Endodermal cell (in vitro differentiated cells): ENCODE measurements at regions not wholly inside any gene's neighbourhood (a gene's known extent, or its start where the extent isn't known, plus 50 kb on each side); places are given as distances from the start of the nearest gene placed in this dataset.

Experiments used
- DNase-seq: peaks from one replicate; pipeline ENCODE4 v3.0.0-alpha.2; 2017
- H3K27ac ChIP-seq: 2 replicates; pipeline ENCODE4 v1.5.1; 2013; ENCODE audit warnings: mild to moderate bottlenecking, low read depth, low read length, moderate library complexity
- H3K27me3 ChIP-seq: 2 replicates; pipeline ENCODE4 v1.6.1; 2013; ENCODE audit warnings: mild to moderate bottlenecking, low read length, moderate library complexity; ENCODE audit not compliant: insufficient read depth, control insufficient read depth, poor library complexity, severe bottlenecking
- H3K36me3 ChIP-seq: 2 replicates; pipeline ENCODE4 v1.7.0; 2013; ENCODE audit warnings: mild to moderate bottlenecking, low read length, moderate library complexity; ENCODE audit not compliant: control insufficient read depth, insufficient read depth
- H3K4me1 ChIP-seq: one replicate; pipeline ENCODE4 v1.7.0; 2013; ENCODE audit warnings: low read length; ENCODE audit not compliant: control insufficient read depth, insufficient read depth
- H3K4me3 ChIP-seq: 2 replicates; pipeline ENCODE4 v1.5.1; 2013; ENCODE audit warnings: mild to moderate bottlenecking, low read length, moderate library complexity
- H3K9ac ChIP-seq: 2 replicates; pipeline ENCODE4 v1.6.1; 2013; ENCODE audit warnings: mild to moderate bottlenecking, low read length, moderate library complexity; ENCODE audit not compliant: poor library complexity, severe bottlenecking; ENCODE audit errors: extremely low read depth
- H3K9me3 ChIP-seq: 2 replicates; pipeline ENCODE4 v1.6.1; 2013; ENCODE audit warnings: mild to moderate bottlenecking, low read length, moderate library complexity; ENCODE audit not compliant: control insufficient read depth
- H3K27ac Mint-ChIP-seq: 2 replicates; pipeline ENCODE4 v1.8.0; 2020; ENCODE audit warnings: mixed read lengths
- H3K27me3 Mint-ChIP-seq: 2 replicates; pipeline ENCODE4 v1.8.0; 2021; ENCODE audit warnings: mild to moderate bottlenecking, mixed read lengths; ENCODE audit not compliant: insufficient read depth
- H3K36me3 Mint-ChIP-seq: 2 replicates; pipeline ENCODE4 v1.8.0; 2020; ENCODE audit warnings: low read depth, mixed read lengths
- H3K4me1 Mint-ChIP-seq: 2 replicates; pipeline ENCODE4 v1.8.0; 2020; ENCODE audit warnings: mixed read lengths
- H3K4me3 Mint-ChIP-seq: 2 replicates; pipeline ENCODE4 v1.8.0; 2020; ENCODE audit warnings: mild to moderate bottlenecking, moderate library complexity, mixed read lengths
- H3K9me3 Mint-ChIP-seq: 2 replicates; pipeline ENCODE4 v1.8.0; 2020; ENCODE audit warnings: mild to moderate bottlenecking, mixed read lengths
- WGBS, 2 experiments: methylation state at CpG; one replicate each; pipeline versions ENCODE4 v1.1.5 to v1.1.7; 2013; ENCODE audit warnings: missing lambda C conversion rate in 2 of 2, mixed read lengths in 1 of 2; ENCODE audit not compliant: insufficient coverage in 1 of 2, insufficient read length in 1 of 2; 5-methylcytosine and 5-hydroxymethylcytosine counted together
- TF ChIP-seq, protein P1 (sequence below): fragments of 200-600 bp; sonication (generic); conservative IDR thresholded peaks from 2 replicates; pipeline ENCODE4 v1.5.0; 2021; ENCODE audit warnings: antibody characterized with exemption, mild to moderate bottlenecking

DNA sequence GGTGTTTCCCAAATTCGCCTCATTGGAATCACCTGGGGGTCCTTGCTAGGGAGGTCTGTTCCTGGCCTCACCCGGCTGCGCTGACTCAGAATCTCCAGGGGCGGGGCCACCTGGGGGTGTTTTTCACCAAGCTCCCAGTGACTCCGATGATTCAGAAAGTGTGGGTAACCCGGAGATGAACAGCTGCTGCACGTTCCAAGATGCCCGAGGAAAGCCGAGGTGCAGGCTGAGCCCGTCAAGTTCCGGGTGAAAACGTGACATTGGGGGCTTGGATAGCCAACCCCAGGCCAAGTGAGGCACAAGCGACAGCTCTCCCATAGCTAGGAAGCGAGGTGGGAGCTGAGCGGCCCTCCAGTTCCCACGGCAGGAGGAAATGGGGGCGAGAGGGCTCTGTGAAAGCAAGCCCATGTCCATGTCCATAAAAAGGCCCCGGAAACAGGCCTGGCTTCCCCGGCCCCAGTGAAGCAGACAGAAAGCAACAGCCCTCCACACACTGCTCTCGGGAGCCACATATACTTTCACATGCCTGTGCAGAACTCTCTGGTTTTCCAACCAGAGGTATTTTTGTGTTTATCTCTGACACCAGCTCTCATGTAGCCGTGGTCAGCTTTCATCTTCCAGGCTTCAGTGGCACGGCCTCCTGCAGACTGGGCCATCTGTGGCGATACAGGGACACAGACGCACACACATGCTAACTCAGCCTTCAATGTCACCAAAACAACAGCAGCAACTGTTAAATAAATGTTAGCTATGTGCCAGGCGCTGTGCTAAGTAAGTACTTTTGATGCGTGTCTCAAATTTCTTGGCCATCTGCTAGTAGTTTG lies 90.7 kb upstream of the CCDC28A start:
- WGBS, 2 experiments = 94 to 95% methylated on average over 15 to 26 of the region's 26 CpGs
- no peak overlapping the region for H3K4me3 Mint-ChIP-seq
- Histone ChIP-seq H3K4me3 (no peak overlapping the region), H3K27me3 (no peaks in the 10 kb centered on the region), H3K9me3 (no peaks in the 10 kb centered on the region), H3K4me1 (no peaks in the 10 kb centered on the region), H3K36me3 (peaks cover 9% of the 10 kb centered on the region), H3K9ac (no peak overlapping the region), H3K27ac (no peak overlapping the region)
- no peaks in the 10 kb centered on the region for H3K9me3 Mint-ChIP-seq
- H3K27me3 Mint-ChIP-seq = no peaks in the 10 kb centered on the region
- H3K36me3 Mint-ChIP-seq = peaks cover 2% of the 10 kb centered on the region
- TF ChIP-seq, protein P1, sequence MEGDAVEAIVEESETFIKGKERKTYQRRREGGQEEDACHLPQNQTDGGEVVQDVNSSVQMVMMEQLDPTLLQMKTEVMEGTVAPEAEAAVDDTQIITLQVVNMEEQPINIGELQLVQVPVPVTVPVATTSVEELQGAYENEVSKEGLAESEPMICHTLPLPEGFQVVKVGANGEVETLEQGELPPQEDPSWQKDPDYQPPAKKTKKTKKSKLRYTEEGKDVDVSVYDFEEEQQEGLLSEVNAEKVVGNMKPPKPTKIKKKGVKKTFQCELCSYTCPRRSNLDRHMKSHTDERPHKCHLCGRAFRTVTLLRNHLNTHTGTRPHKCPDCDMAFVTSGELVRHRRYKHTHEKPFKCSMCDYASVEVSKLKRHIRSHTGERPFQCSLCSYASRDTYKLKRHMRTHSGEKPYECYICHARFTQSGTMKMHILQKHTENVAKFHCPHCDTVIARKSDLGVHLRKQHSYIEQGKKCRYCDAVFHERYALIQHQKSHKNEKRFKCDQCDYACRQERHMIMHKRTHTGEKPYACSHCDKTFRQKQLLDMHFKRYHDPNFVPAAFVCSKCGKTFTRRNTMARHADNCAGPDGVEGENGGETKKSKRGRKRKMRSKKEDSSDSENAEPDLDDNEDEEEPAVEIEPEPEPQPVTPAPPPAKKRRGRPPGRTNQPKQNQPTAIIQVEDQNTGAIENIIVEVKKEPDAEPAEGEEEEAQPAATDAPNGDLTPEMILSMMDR = no peak
- H3K4me1 Mint-ChIP-seq = peaks cover 4% of the 10 kb centered on the region
- peak overlapping the region; percentile 21 for H3K27ac Mint-ChIP-seq
- no peak for DNase-seq

DNA sequence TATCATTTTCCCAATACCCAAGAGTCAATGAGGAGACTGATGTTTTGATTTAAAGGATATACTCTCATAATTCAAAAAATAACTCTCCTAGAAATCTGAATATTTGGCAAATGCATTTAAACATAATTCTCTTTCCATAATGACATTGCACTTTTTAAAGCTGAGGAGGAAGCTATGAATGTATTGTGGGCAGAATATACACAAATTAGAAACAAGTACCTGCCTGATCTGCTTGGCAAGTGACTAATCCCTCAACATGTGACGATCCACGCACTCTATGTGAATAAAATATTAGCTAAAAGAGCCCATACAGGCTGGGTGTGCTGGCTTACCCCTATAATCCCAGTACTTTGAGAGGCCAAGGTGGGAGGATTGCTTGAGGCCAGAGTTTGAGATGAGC lies 88.3 kb upstream of the CCDC28A start:
- Histone ChIP-seq H3K4me3 (no peak overlapping the region), H3K36me3 (peaks cover 13% of the 10 kb centered on the region), H3K4me1 (no peaks in the 10 kb centered on the region), H3K9me3 (no peaks in the 10 kb centered on the region), H3K27ac (no peak overlapping the region), H3K9ac (no peak overlapping the region), H3K27me3 (no peaks in the 10 kb centered on the region)
- 98 to 100% methylated on average over 1 to 2 of the region's 2 CpGs for WGBS, 2 experiments
- Mint-ChIP-seq H3K4me1 (peaks cover 6% of the 10 kb centered on the region), H3K4me3 (no peak overlapping the region), H3K27ac (no peak overlapping the region), H3K36me3 (peaks cover 2% of the 10 kb centered on the region), H3K9me3 (no peaks in the 10 kb centered on the region), H3K27me3 (no peaks in the 10 kb centered on the region)
- TF ChIP-seq, protein P1 = no peak
- no peak for DNase-seq

DNA sequence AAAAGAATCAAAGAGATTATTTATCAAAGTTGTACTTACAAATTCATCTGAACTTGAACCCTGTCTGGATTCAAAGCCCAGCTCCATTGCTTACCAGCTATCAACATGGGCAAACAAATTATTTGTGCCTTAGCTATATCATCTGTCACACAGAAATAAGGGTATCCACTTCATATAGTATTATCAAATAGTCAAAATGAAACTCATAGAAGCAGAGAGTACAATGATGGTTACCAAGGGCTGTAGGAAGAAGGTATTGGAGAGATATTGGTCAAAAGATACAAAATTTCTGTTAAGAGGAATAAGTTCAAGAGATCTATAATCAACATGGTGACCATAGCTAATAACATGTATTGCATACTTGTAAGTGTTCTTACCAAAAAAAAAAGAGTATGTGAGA lies 87.8 kb upstream of the CCDC28A start:
- Histone ChIP-seq H3K9ac (no peak overlapping the region), H3K9me3 (peaks cover 5% of the 10 kb centered on the region), H3K27ac (no peak overlapping the region), H3K4me1 (no peaks in the 10 kb centered on the region), H3K4me3 (no peak overlapping the region), H3K36me3 (peaks cover 13% of the 10 kb centered on the region), H3K27me3 (no peaks in the 10 kb centered on the region)
- Mint-ChIP-seq H3K4me3 (no peak overlapping the region), H3K9me3 (no peaks in the 10 kb centered on the region), H3K27ac (no peak overlapping the region), H3K27me3 (no peaks in the 10 kb centered on the region), H3K36me3 (peaks cover 2% of the 10 kb centered on the region), H3K4me1 (peaks cover 6% of the 10 kb centered on the region)
- TF ChIP-seq, protein P1 = no peak
- no peak for DNase-seq
